Esophagus muscularis mucosa (tissue), 3 donors: ENCODE measurements at regions not wholly inside any gene's neighbourhood (a gene's known extent, or its start where the extent isn't known, plus 50 kb on each side); places are given as distances from the start of the nearest gene placed in this dataset.

ENCODE experiments used
- CTCF ChIP-seq, 3 experiments: fragments of 200-600 bp in 2 of 3; fragments of 450-650 bp in 1 of 3; sonication (generic) in 2 of 3; IDR thresholded peaks; one replicate each; pipeline ENCODE4 v1.5.1; 2017 to 2019; ENCODE audit warnings: antibody characterized with exemption in 3 of 3, mild to moderate bottlenecking in 2 of 3, moderate library complexity in 1 of 3
- POLR2A ChIP-seq: fragments of 450-650 bp; IDR thresholded peaks from one replicate; pipeline ENCODE4 v1.6.1; 2017; ENCODE audit warnings: antibody characterized with exemption, moderate library complexity, mild to moderate bottlenecking, low read depth

- no peak for TF ChIP-seq CTCF (IDR thresholded peaks at IDR 0.05)
- TF ChIP-seq POLR2A = no peak
Observed at GRCh38 chr21:28588997-28589396, 403.7 kb downstream of the LTN1 start.
